NCI-H1092 treated with DMSO at 0.1 percent for 48 hours (cell line): ENCODE measurements at regions not wholly inside any gene's neighbourhood (a gene's known extent, or its start where the extent isn't known, plus 50 kb on each side); places are given as distances from the start of the nearest gene placed in this dataset.

ENCODE experiments used
- DNase-seq: peaks from one replicate; lab custom pipeline; 2025; lab: John Stamatoyannopoulos, UW

GRCh38 chr11:106409222-106409621, 331.8 kb downstream of the AASDHPPT start:
- DNase-seq, result no peak

- no peak for DNase-seq
These were observed 332.2 kb downstream of the AASDHPPT start for GRCh38 chr11:106409671-106410070.

- no peak for DNase-seq
These were observed 333.4 kb downstream of the AASDHPPT start for GRCh38 chr11:106410902-106411301.

- no peak for DNase-seq
These were observed 335.8 kb downstream of the AASDHPPT start for GRCh38 chr11:106413222-106413621.

- no peak for DNase-seq
These were observed 338.0 kb downstream of the AASDHPPT start for GRCh38 chr11:106415510-106415909.

GRCh38 chr11:106418791-106419190, 341.3 kb downstream of the AASDHPPT start:
- no peak for DNase-seq

GRCh38 chr11:106420048-106420665, 342.7 kb downstream of the AASDHPPT start:
- no peak for DNase-seq

GRCh38 chr11:106420686-106421085, 343.2 kb downstream of the AASDHPPT start:
- DNase-seq, result no peak

GRCh38 chr11:106421676-106422292, 344.3 kb downstream of the AASDHPPT start:
- no peak for DNase-seq

- no peak for DNase-seq
These were observed 345.1 kb downstream of the AASDHPPT start for GRCh38 chr11:106422583-106422982.

- no peak for DNase-seq
These were observed 346.6 kb downstream of the AASDHPPT start for GRCh38 chr11:106424111-106424510.

- DNase-seq, result no peak
These were observed 348.4 kb downstream of the AASDHPPT start for GRCh38 chr11:106425819-106426218.

GRCh38 chr11:106426696-106427095, 349.2 kb downstream of the AASDHPPT start:
- DNase-seq, result no peak

- no peak for DNase-seq
These were observed 350.3 kb downstream of the AASDHPPT start for GRCh38 chr11:106427736-106428135.

- DNase-seq, result no peak
These were observed 364.6 kb downstream of the AASDHPPT start for GRCh38 chr11:106442032-106442431.

- DNase-seq, result no peak
These were observed 368.8 kb downstream of the AASDHPPT start for GRCh38 chr11:106446302-106446701.

GRCh38 chr11:106446955-106447354, 369.5 kb downstream of the AASDHPPT start:
- no peak for DNase-seq

GRCh38 chr11:106447631-106448191, 370.2 kb downstream of the AASDHPPT start:
- DNase-seq, result no peak

GRCh38 chr11:106449763-106450162, 372.3 kb downstream of the AASDHPPT start:
- no peak for DNase-seq

GRCh38 chr11:106451228-106451922, 373.9 kb downstream of the AASDHPPT start:
- DNase-seq, result no peak

GRCh38 chr11:106456647-106457046, 379.2 kb downstream of the AASDHPPT start:
- no peak for DNase-seq

GRCh38 chr11:106457727-106458126, 380.3 kb downstream of the AASDHPPT start:
- no peak for DNase-seq

- DNase-seq, result no peak
These were observed 381.7 kb downstream of the AASDHPPT start for GRCh38 chr11:106459135-106459534.
